Glutamatergic neuron (in vitro differentiated cells): ENCODE measurements at regions not wholly inside any gene's neighbourhood (a gene's known extent, or its start where the extent isn't known, plus 50 kb on each side); places are given as distances from the start of the nearest gene placed in this dataset.

Experiments used
- DNase-seq: peaks from one replicate; pipeline ENCODE4 v3.0.0; 2022
- H3K27ac Mint-ChIP-seq: one replicate; pipeline ENCODE4 v1.8.0; 2020; ENCODE audit warnings: mild to moderate bottlenecking, mixed read lengths, inconsistent platforms; ENCODE audit not compliant: unreplicated experiment
- H3K27me3 Mint-ChIP-seq: one replicate; pipeline ENCODE4 v1.8.0; 2020; ENCODE audit warnings: mild to moderate bottlenecking, moderate library complexity, mixed read lengths, inconsistent platforms; ENCODE audit not compliant: unreplicated experiment
- H3K36me3 Mint-ChIP-seq: one replicate; pipeline ENCODE4 v1.8.0; 2020; ENCODE audit warnings: mild to moderate bottlenecking, mixed read lengths, inconsistent platforms; ENCODE audit not compliant: unreplicated experiment
- H3K4me1 Mint-ChIP-seq: one replicate; pipeline ENCODE4 v1.8.0; 2020; ENCODE audit warnings: mild to moderate bottlenecking, low read depth, mixed read lengths, inconsistent platforms; ENCODE audit not compliant: unreplicated experiment
- H3K4me3 Mint-ChIP-seq: one replicate; pipeline ENCODE4 v1.8.0; 2020; ENCODE audit warnings: mild to moderate bottlenecking, mixed read lengths, inconsistent platforms; ENCODE audit not compliant: unreplicated experiment
- H3K9me3 Mint-ChIP-seq: one replicate; pipeline ENCODE4 v1.8.0; 2020; ENCODE audit warnings: mild to moderate bottlenecking, moderate library complexity, mixed read lengths, inconsistent platforms; ENCODE audit not compliant: unreplicated experiment
- TF ChIP-seq, protein P1 (sequence below): fragments of 200-600 bp; sonication (generic); IDR thresholded peaks from one replicate; pipeline ENCODE4 v1.5.0; 2021; ENCODE audit not compliant: partially characterized antibody, unreplicated experiment

- TF ChIP-seq, protein P1, sequence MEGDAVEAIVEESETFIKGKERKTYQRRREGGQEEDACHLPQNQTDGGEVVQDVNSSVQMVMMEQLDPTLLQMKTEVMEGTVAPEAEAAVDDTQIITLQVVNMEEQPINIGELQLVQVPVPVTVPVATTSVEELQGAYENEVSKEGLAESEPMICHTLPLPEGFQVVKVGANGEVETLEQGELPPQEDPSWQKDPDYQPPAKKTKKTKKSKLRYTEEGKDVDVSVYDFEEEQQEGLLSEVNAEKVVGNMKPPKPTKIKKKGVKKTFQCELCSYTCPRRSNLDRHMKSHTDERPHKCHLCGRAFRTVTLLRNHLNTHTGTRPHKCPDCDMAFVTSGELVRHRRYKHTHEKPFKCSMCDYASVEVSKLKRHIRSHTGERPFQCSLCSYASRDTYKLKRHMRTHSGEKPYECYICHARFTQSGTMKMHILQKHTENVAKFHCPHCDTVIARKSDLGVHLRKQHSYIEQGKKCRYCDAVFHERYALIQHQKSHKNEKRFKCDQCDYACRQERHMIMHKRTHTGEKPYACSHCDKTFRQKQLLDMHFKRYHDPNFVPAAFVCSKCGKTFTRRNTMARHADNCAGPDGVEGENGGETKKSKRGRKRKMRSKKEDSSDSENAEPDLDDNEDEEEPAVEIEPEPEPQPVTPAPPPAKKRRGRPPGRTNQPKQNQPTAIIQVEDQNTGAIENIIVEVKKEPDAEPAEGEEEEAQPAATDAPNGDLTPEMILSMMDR: no peak
- H3K4me1 Mint-ChIP-seq: no peaks in the 10 kb centered on the region
- no peaks in the 10 kb centered on the region for H3K9me3 Mint-ChIP-seq
- H3K36me3 Mint-ChIP-seq: no peaks in the 10 kb centered on the region
- peaks cover 1% of the 10 kb centered on the region for H3K27me3 Mint-ChIP-seq
- no peak overlapping the region for H3K4me3 Mint-ChIP-seq
- H3K27ac Mint-ChIP-seq: no peak overlapping the region
- DNase-seq: no peak
Observed at GRCh38 chrX:55813150-55813549, 95.6 kb downstream of the RRAGB start.

GRCh38 chrX:55815546-55815945, 98.0 kb downstream of the RRAGB start:
- no peaks in the 10 kb centered on the region for H3K9me3 Mint-ChIP-seq
- no peak overlapping the region for H3K4me3 Mint-ChIP-seq
- no peak for DNase-seq
- H3K4me1 Mint-ChIP-seq: no peaks in the 10 kb centered on the region
- H3K27ac Mint-ChIP-seq: no peak overlapping the region
- peaks cover 1% of the 10 kb centered on the region for H3K27me3 Mint-ChIP-seq
- TF ChIP-seq, protein P1: no peak
- no peaks in the 10 kb centered on the region for H3K36me3 Mint-ChIP-seq

DNA sequence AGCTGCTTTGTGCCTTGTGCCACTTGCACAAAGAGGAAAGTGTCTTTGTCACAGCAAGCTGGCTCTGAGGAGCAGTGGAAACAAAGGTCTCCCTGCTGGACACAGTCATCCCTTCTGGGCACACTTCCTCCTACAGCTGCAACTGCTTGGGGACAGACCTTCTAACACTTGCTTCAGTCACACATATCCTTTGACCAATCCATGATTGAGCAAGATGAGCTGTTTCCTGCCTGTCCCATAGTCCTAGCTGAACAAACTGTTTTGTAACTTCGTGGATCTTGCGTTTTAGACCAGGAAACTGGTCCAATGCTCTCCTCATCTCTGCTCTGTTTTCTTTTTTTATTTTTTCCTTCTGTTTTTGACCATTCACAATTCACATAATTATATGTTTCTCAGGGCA, 98.5 kb downstream of the RRAGB start:
- TF ChIP-seq, protein P1: no peak
- no peaks in the 10 kb centered on the region for H3K27me3 Mint-ChIP-seq
- H3K27ac Mint-ChIP-seq: no peak overlapping the region
- DNase-seq: no peak
- H3K9me3 Mint-ChIP-seq: no peaks in the 10 kb centered on the region
- H3K4me3 Mint-ChIP-seq: no peak overlapping the region
- no peaks in the 10 kb centered on the region for H3K4me1 Mint-ChIP-seq
- no peaks in the 10 kb centered on the region for H3K36me3 Mint-ChIP-seq

GRCh38 chrX:55818673-55819375, 101.3 kb downstream of the RRAGB start:
- H3K27ac Mint-ChIP-seq: no peak overlapping the region
- H3K9me3 Mint-ChIP-seq: no peaks in the 10 kb centered on the region
- no peaks in the 10 kb centered on the region for H3K36me3 Mint-ChIP-seq
- no peak overlapping the region for H3K4me3 Mint-ChIP-seq
- no peak for DNase-seq
- no peaks in the 10 kb centered on the region for H3K27me3 Mint-ChIP-seq
- TF ChIP-seq, protein P1: no peak
- H3K4me1 Mint-ChIP-seq: no peaks in the 10 kb centered on the region

DNA sequence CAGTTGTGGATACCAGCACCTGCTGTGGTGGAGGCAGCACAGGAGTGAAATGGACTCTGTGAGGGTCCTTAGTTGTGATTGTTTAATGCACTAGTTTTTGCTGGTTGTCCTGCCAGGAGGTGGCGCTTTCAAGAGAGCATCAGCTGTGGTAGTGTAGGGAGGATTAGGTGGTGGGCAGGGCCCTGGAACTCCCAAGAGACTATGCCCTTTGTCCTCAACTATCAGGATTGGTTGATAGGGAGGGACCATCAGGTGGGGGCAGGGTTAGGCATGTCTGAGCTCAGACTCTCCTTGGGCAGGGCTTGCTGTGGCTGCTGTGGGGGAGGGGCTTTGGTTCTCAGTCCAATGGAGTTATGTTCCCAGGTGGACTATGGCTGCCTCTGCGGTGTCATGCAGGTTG, 121.9 kb downstream of the RRAGB start:
- no peaks in the 10 kb centered on the region for H3K4me1 Mint-ChIP-seq
- peak; percentile 11 for DNase-seq
- peaks cover 3% of the 10 kb centered on the region for H3K27me3 Mint-ChIP-seq
- TF ChIP-seq, protein P1: no peak
- H3K36me3 Mint-ChIP-seq: no peaks in the 10 kb centered on the region
- H3K27ac Mint-ChIP-seq: no peak overlapping the region
- H3K9me3 Mint-ChIP-seq: peaks cover 2% of the 10 kb centered on the region
- no peak overlapping the region for H3K4me3 Mint-ChIP-seq
